ENCODE measurements at regions not wholly inside any gene's neighbourhood (a gene's known extent, or its start where the extent isn't known, plus 50 kb on each side); places are given as distances from the start of the nearest gene placed in this dataset.

DNA sequence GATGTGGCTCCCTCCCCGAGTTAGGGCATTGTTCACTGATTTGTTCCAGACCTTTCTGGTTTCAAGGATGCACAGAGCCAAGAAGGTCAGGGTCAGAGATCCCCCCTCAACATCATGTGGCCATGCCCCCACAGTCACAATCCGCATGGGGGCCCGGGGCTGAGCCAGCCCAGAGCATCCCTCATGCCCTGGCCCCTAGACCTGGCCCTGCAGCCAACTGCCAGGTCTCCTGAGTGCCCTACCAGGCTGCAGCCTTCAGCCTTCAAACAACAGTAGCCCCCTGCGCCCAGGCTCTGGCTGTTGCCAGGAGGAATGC, 142.4 kb downstream of the CRYBB2 start:
- TF ChIP-seq, protein P1, sequence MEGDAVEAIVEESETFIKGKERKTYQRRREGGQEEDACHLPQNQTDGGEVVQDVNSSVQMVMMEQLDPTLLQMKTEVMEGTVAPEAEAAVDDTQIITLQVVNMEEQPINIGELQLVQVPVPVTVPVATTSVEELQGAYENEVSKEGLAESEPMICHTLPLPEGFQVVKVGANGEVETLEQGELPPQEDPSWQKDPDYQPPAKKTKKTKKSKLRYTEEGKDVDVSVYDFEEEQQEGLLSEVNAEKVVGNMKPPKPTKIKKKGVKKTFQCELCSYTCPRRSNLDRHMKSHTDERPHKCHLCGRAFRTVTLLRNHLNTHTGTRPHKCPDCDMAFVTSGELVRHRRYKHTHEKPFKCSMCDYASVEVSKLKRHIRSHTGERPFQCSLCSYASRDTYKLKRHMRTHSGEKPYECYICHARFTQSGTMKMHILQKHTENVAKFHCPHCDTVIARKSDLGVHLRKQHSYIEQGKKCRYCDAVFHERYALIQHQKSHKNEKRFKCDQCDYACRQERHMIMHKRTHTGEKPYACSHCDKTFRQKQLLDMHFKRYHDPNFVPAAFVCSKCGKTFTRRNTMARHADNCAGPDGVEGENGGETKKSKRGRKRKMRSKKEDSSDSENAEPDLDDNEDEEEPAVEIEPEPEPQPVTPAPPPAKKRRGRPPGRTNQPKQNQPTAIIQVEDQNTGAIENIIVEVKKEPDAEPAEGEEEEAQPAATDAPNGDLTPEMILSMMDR (IDR thresholded peaks at IDR 0.05; ENCODE audit: insufficient read depth, low read length, severe bottlenecking), result no peak
- DNase-seq (ENCODE audit: low read depth) (no peak), FAIRE-seq (no peak)
- Histone ChIP-seq H3K4me3 (ENCODE audit: low read depth, low read length) (no peak overlapping the region), H3K36me3 (ENCODE audit: control insufficient read depth, insufficient read depth, low read length) (peaks cover 21% of the 10 kb centered on the region), H3K27me3 (ENCODE audit: control insufficient read depth, insufficient read depth, low read length) (no peaks in the 10 kb centered on the region)

DNA sequence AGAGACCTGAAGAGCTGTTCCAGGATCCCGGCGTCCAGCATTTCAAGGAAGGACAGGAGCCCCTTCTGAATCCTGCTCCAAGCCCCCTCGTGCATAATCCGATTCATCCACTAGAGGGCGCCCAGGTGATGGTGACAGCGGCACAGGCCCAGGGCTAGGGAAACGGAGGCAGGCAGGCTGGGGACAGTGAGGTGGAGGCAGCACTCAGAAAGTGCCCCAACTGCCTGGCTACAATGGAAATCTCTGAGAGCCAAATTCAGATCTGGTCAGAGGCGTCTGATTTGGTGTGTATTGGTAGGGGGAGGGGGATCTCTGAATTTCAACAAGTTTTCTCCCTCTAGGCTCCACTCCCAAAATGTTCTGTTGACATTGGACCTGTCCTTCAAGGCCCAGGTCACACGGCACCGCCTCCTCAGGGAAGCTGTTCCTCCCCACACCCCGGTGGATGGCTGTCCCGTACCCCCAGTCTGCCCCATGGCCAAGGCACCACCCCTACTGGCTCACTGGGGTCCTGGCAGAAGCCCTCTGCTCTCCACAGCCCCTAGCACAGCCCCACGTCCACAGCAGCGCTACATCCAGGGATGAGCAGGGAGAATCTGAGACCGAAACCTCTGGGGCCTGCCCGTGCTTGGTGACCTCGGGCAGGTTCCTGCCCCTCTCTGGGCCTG, 142.9 kb downstream of the CRYBB2 start:
- TF ChIP-seq, protein P1 (IDR thresholded peaks at IDR 0.05; ENCODE audit: insufficient read depth, low read length, severe bottlenecking), result peak; percentile 88
- peak; percentile 13 for DNase-seq (ENCODE audit: low read depth)
- H3K27me3 ChIP-seq (ENCODE audit: control insufficient read depth, insufficient read depth, low read length), result no peaks in the 10 kb centered on the region
- FAIRE-seq, result no peak
- peaks cover 21% of the 10 kb centered on the region for H3K36me3 ChIP-seq (ENCODE audit: control insufficient read depth, insufficient read depth, low read length)
- no peak overlapping the region for H3K4me3 ChIP-seq (ENCODE audit: low read depth, low read length)

DNA sequence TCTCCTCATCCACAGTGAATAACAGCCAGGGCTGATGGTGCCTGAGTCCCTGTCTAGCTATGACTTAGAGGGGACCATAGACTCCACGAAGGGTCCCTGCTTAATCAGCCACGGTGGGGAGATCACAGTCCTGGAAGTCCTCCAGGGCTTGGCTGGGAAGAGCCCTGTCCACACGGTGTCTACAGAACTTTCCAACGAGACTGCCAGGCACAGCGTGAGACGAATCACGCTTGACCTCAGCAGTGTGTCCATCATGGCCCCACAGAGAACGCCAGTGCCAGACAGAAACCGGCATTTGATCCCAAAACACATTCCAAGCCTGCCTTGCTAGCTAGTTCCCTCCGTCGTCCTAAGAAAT, 143.4 kb downstream of the CRYBB2 start:
- H3K27me3 ChIP-seq (ENCODE audit: control insufficient read depth, insufficient read depth, low read length), result no peaks in the 10 kb centered on the region
- no peak overlapping the region for H3K4me3 ChIP-seq (ENCODE audit: low read depth, low read length)
- FAIRE-seq (peak; percentile 83), DNase-seq (ENCODE audit: low read depth) (no peak)
- TF ChIP-seq, protein P1 (IDR thresholded peaks at IDR 0.05; ENCODE audit: insufficient read depth, low read length, severe bottlenecking), result no peak
- peaks cover 18% of the 10 kb centered on the region for H3K36me3 ChIP-seq (ENCODE audit: control insufficient read depth, insufficient read depth, low read length)

DNA sequence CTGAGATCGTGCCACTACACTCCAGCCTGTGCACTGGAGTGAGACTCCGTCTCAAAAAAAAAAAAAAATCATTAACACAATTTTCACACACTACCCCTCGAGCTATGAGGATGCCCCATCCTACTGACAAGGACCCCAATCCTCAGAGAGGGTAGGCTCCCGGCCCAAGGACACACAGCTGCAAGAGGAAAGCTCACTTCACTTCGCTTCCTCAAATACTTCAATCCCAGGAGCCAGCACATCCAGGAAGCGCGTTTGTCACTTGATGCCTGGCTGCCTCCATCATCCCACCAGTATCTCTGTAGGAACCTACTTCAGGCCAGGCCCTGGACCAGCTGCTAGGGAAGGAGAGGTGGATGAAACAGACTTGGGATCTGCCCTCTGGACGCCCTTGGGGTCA, 144.0 kb downstream of the CRYBB2 start:
- TF ChIP-seq, protein P1 (IDR thresholded peaks at IDR 0.05; ENCODE audit: insufficient read depth, low read length, severe bottlenecking), result no peak
- H3K4me3 ChIP-seq (ENCODE audit: low read depth, low read length), result no peak overlapping the region
- H3K27me3 ChIP-seq (ENCODE audit: control insufficient read depth, insufficient read depth, low read length), result no peaks in the 10 kb centered on the region
- no peak for FAIRE-seq
- DNase-seq (ENCODE audit: low read depth), result no peak
- H3K36me3 ChIP-seq (ENCODE audit: control insufficient read depth, insufficient read depth, low read length), result peaks cover 16% of the 10 kb centered on the region

- Histone ChIP-seq H3K27me3 (ENCODE audit: control insufficient read depth, insufficient read depth, low read length) (no peaks in the 10 kb centered on the region), H3K36me3 (ENCODE audit: control insufficient read depth, insufficient read depth, low read length) (peaks cover 15% of the 10 kb centered on the region), H3K4me3 (ENCODE audit: low read depth, low read length) (no peak overlapping the region)
- TF ChIP-seq, protein P1 (IDR thresholded peaks at IDR 0.05; ENCODE audit: insufficient read depth, low read length, severe bottlenecking), result no peak
- no peak for DNase-seq (ENCODE audit: low read depth)
- no peak for FAIRE-seq
These were observed 144.8 kb downstream of the CRYBB2 start for GRCh38 chr22:25364281-25364680.

GRCh38 chr22:25364736-25365241, 145.3 kb downstream of the CRYBB2 start:
- DNase-seq (ENCODE audit: low read depth) (no peak), FAIRE-seq (no peak)
- no peaks in the 10 kb centered on the region for H3K27me3 ChIP-seq (ENCODE audit: control insufficient read depth, insufficient read depth, low read length)
- TF ChIP-seq, protein P1 (IDR thresholded peaks at IDR 0.05; ENCODE audit: insufficient read depth, low read length, severe bottlenecking), result no peak
- no peak overlapping the region for H3K4me3 ChIP-seq (ENCODE audit: low read depth, low read length)
- peaks cover 12% of the 10 kb centered on the region for H3K36me3 ChIP-seq (ENCODE audit: control insufficient read depth, insufficient read depth, low read length)
